K562 (cell line): ENCODE measurements at regions not wholly inside any gene's neighbourhood (a gene's known extent, or its start where the extent isn't known, plus 50 kb on each side); places are given as distances from the start of the nearest gene placed in this dataset.

Experiments used
- ATAC-seq: fragments of 200-7000 bp; cut with Tn5 transposase; 3 replicates; pipeline ENCODE4 v1.9.1; 2020; ENCODE audit warnings: moderate library complexity
- BruUV-seq: library from RNA; stranded (reverse); fragments of 400-500 nt; replicated peaks from 2 replicates; lab custom pipeline; 2021; lab: Mats Ljungman, UMichigan
- CTCF ChIA-PET: fragments of 300-600 bp; formaldehyde crosslinking; extraction: SDS; loops from one replicate; lab custom pipeline; 2021; ENCODE audit warnings: low intra/inter-chr PET ratio; lab: Yijun Ruan, JAX
- POLR2A ChIA-PET: fragments of 300-600, 350-650 bp; sonication (Branson Sonifier 250); formaldehyde crosslinking; extraction: SDS; loops from one replicate; lab custom pipeline; 2021; ENCODE audit warnings: antibody characterized with exemption, inconsistent platforms; lab: Yijun Ruan, JAX
- DNase-seq, 4 experiments: peaks; one replicate each; pipeline versions ENCODE4 v3.0.0 to v3.0.0-alpha.2; 2011 to 2018; ENCODE audit warnings: low spot score in 3 of 4, mixed read lengths in 3 of 4; ENCODE audit errors: extremely low read depth in 1 of 4
- FAIRE-seq: peaks from 2 replicates; lab custom pipeline; 2011; peaks lifted over from hg19 to GRCh38; lab: Jason Lieb, UNC
- H2AFZ ChIP-seq: 2 replicates; pipeline ENCODE4 v1.6.0; 2011; ENCODE audit warnings: low read depth, low read length, control low read depth, inconsistent platforms
- H3K27ac ChIP-seq: fragments of 200-600 bp; 3 replicates; pipeline ENCODE4 v1.8.0; 2011; ENCODE audit warnings: low read depth, mild to moderate bottlenecking, control low read depth, inconsistent platforms, low read length, moderate library complexity, mixed read lengths; ENCODE audit errors: extremely low read depth
- H3K27me3 ChIP-seq, 2 experiments: fragments of 300-600 bp in 1 of 2; 2 replicates in 1 of 2; 3 replicates in 1 of 2; pipeline versions ENCODE4 v1.6.0 to v1.8.0; 2011; ENCODE audit warnings: inconsistent platforms in 2 of 2, low read length in 2 of 2, mild to moderate bottlenecking in 1 of 2, mixed read lengths in 1 of 2, moderate library complexity in 1 of 2; ENCODE audit not compliant: control insufficient read depth in 2 of 2, insufficient read depth in 2 of 2
- H3K36me3 ChIP-seq: fragments of 300-600 bp; 3 replicates; pipeline ENCODE4 v1.8.0; 2011; ENCODE audit warnings: mild to moderate bottlenecking, low read length, inconsistent platforms; ENCODE audit not compliant: control insufficient read depth, insufficient read depth
- H3K4me1 ChIP-seq, 2 experiments: fragments of 200-600 bp in 1 of 2; replicated peaks in 1 of 2; 2 replicates in 1 of 2; 3 replicates in 1 of 2; pipeline versions ENCODE4 v1.5.1 to v1.8.0; 2011; ENCODE audit warnings: inconsistent platforms in 2 of 2, low read length in 2 of 2, mild to moderate bottlenecking in 1 of 2, mixed read lengths in 1 of 2, moderate library complexity in 1 of 2; ENCODE audit not compliant: control insufficient read depth in 2 of 2, insufficient read depth in 2 of 2
- H3K4me2 ChIP-seq: 2 replicates; pipeline ENCODE4 v1.6.1; 2011; ENCODE audit warnings: low read length, control low read depth, inconsistent platforms, mixed read lengths; ENCODE audit not compliant: insufficient read depth
- H3K4me3 ChIP-seq: fragments of 200-600 bp; sonication (generic), shearing (Covaris generic); 2 replicates; pipeline ENCODE4 v1.5.1; 2016; ENCODE audit warnings: control low read depth, inconsistent platforms
- H3K79me2 ChIP-seq: fragments of 200-600 bp; 3 replicates; pipeline ENCODE4 v1.8.0; 2011; ENCODE audit warnings: low read length, inconsistent platforms; ENCODE audit not compliant: control insufficient read depth, insufficient read depth
- H3K9ac ChIP-seq, 2 experiments: 2 replicates each; pipeline versions ENCODE4 v1.6.0 to v1.6.1; 2011; ENCODE audit warnings: low read depth in 2 of 2, low read length in 2 of 2, control low read depth in 1 of 2, inconsistent platforms in 1 of 2, mild to moderate bottlenecking in 1 of 2, mixed read lengths in 1 of 2; ENCODE audit not compliant: insufficient read depth in 1 of 2
- H3K9me1 ChIP-seq: one replicate; pipeline ENCODE4 v1.6.0; 2011; ENCODE audit warnings: inconsistent platforms, mild to moderate bottlenecking, low read length, moderate library complexity; ENCODE audit not compliant: control insufficient read depth, insufficient read depth
- H3K9me3 ChIP-seq: replicated peaks from 2 replicates; pipeline ENCODE4 v1.5.1; 2011; ENCODE audit warnings: low read depth, low read length, inconsistent platforms; ENCODE audit not compliant: control insufficient read depth, insufficient read depth
- H4K20me1 ChIP-seq: replicated peaks from 2 replicates; pipeline ENCODE4 v1.6.1; 2011; ENCODE audit warnings: low read length, inconsistent platforms, mixed read lengths; ENCODE audit not compliant: control insufficient read depth, insufficient read depth
- FOXK1 ChIP-seq: sonication (generic); formaldehyde crosslinking; IDR thresholded peaks from 2 replicates; pipeline ENCODE4 v1.8.0; 2022; ENCODE audit warnings: missing genetic modification reagents, mild to moderate bottlenecking, borderline replicate concordance
- MBD1 ChIP-seq: fragments of 250-450 bp; sonication (Bioruptor Pico); IDR thresholded peaks from 2 replicates; pipeline ENCODE4 v1.8.0; 2022; ENCODE audit warnings: inconsistent platforms
- MCM5 ChIP-seq: fragments of 450-650 bp; IDR thresholded peaks from 2 replicates; pipeline ENCODE4 v1.6.1; 2016; ENCODE audit warnings: low read depth
- MLX ChIP-seq, 2 experiments: fragments of 450-650 bp in 1 of 2; sonication (generic) in 1 of 2; formaldehyde crosslinking; conservative IDR thresholded peaks; 2 replicates each; pipeline versions ENCODE4 v1.4.0 to v1.8.1; 2020 to 2022; ENCODE audit warnings: mild to moderate bottlenecking in 1 of 2, missing genetic modification reagents in 1 of 2
- NEUROD1 ChIP-seq: fragments of 150-350 bp; IDR thresholded peaks from 2 replicates; pipeline ENCODE4 v1.6.1; 2014; ENCODE audit warnings: borderline replicate concordance, low read length, low read depth; ENCODE audit not compliant: partially characterized antibody
- SPI1 ChIP-seq: IDR thresholded peaks from 2 replicates; pipeline ENCODE4 v1.6.1; 2011; ENCODE audit warnings: low read depth, low read length, control low read depth, borderline replicate concordance
- WGBS: fragments of 100-300 bp; shearing (Covaris generic); methylation state at CpG from one replicate; pipeline ENCODE4 v1.1.6; 2016; ENCODE audit warnings: low coverage, mixed read lengths; ENCODE audit not compliant: insufficient coverage; ENCODE audit errors: missing lambda C conversion rate; 5-methylcytosine and 5-hydroxymethylcytosine counted together
- in situ Hi-C: fragments of 300-500 bp; cut with MboI; formaldehyde crosslinking; loops from 4 replicates; pipeline ENCODE4 v1.15.0; 2018; ENCODE audit warnings: inconsistent platforms, mixed read lengths
- intact Hi-C: fragments of 100-400 bp; cut with micrococcal nuclease; formaldehyde crosslinking; loops from 2 replicates; pipeline ENCODE4 v1.14.2; 2022

- FAIRE-seq: no peak
- intact Hi-C loops: no loop called here
These were observed 65.5 kb upstream of the SMIM23 start for GRCh38 chr5:171720086-171720485.

GRCh38 chr5:171721464-171721863 is 64.2 kb upstream of the SMIM23 start:
- no peak overlapping the region for H3K27ac ChIP-seq
- no peaks in the 10 kb centered on the region for H3K4me1 ChIP-seq
- peaks cover 0 to 21% of the 10 kb centered on the region in 2 experiments; a peak in 2 of 5 replicates for H3K27me3 ChIP-seq
- H3K4me2 ChIP-seq: no peak overlapping the region
- H2AFZ ChIP-seq: no peak overlapping the region
- no peak for FAIRE-seq
- no peaks in the 10 kb centered on the region for H4K20me1 ChIP-seq
- WGBS: 2% methylated on average over 5 of the region's 5 CpGs
- ATAC-seq: no peak
- intact Hi-C loops: no loop called here
- ChIA-PET CTCF (no interaction called here), POLR2A (interaction anchor here (1.2 kb wide), 1 partner anchor 45 kb away, joined by 4 read pairs; no protein-coding TSS in a partner anchor)
- H3K9ac ChIP-seq: no peak overlapping the region
- no peak overlapping the region for H3K4me3 ChIP-seq
- no peaks in the 10 kb centered on the region for H3K79me2 ChIP-seq
- H3K9me3 ChIP-seq: no peaks in the 10 kb centered on the region
- H3K36me3 ChIP-seq: no peaks in the 10 kb centered on the region
- no TSS peak for BruUV-seq
- in situ Hi-C loops: no loop called here
- no peaks in the 10 kb centered on the region for H3K9me1 ChIP-seq
- DNase-seq: no peak
- no peak for TF ChIP-seq MBD1 (CRISPR knock-in tag)
- no peak for TF ChIP-seq MCM5
- no peak for TF ChIP-seq FOXK1
- 0 out of 2 replicates have a peak, but pooled peaks have one; percentile 10 for TF ChIP-seq SPI1
- no peak for TF ChIP-seq NEUROD1

More at GRCh38 chr5:171720086-171720485, 65.5 kb upstream of the SMIM23 start:
- TF ChIP-seq MLX (CRISPR knock-in tag; conservative IDR thresholded peaks at IDR 0.05): no peak
- TF ChIP-seq, all 486 proteins: peak for 0
- Histone ChIP-seq H3K4me3 (no peak overlapping the region), H4K20me1 (no peaks in the 10 kb centered on the region), H3K27me3 (peaks cover 0 to 21% of the 10 kb centered on the region in 2 experiments; a peak in 2 of 5 replicates), H3K79me2 (no peaks in the 10 kb centered on the region), H3K4me1 (no peaks in the 10 kb centered on the region), H3K9ac (no peak overlapping the region), H3K9me1 (no peaks in the 10 kb centered on the region), H2AFZ (no peak overlapping the region), H3K27ac (no peak overlapping the region), H3K4me2 (no peak overlapping the region), H3K36me3 (no peaks in the 10 kb centered on the region), H3K9me3 (no peaks in the 10 kb centered on the region)
- no peak for ATAC-seq
- WGBS: 0% methylated on average over 6 of the region's 6 CpGs
- no TSS peak for BruUV-seq
- no peak for DNase-seq
- POLR2A ChIA-PET: interaction anchor here (0.7 kb wide), 1 partner anchor 1446 kb away, joined by 3 read pairs; no protein-coding TSS in a partner anchor
- in situ Hi-C loops: no loop called here
- CTCF ChIA-PET: no interaction called here
